Esophagus squamous epithelium (tissue), 4 donors: ENCODE measurements at regions not wholly inside any gene's neighbourhood (a gene's known extent, or its start where the extent isn't known, plus 50 kb on each side); places are given as distances from the start of the nearest gene placed in this dataset.

Source experiments
- CTCF ChIP-seq, 6 experiments: fragments of 450-650 bp in 4 of 6; fragments of 200-600 bp in 2 of 6; sonication (generic) in 2 of 6; IDR thresholded peaks; one replicate each; pipeline ENCODE4 v1.5.1; 2016 to 2019; ENCODE audit warnings: antibody characterized with exemption in 6 of 6, mild to moderate bottlenecking in 4 of 6, moderate library complexity in 4 of 6
- POLR2A ChIP-seq, 4 donors: fragments of 450-650 bp; IDR thresholded peaks; one replicate each; pipeline ENCODE4 v1.6.1; 2017; ENCODE audit warnings: antibody characterized with exemption in 4 of 4, mild to moderate bottlenecking in 4 of 4, moderate library complexity in 3 of 4

- TF ChIP-seq POLR2A (IDR thresholded peaks at IDR 0.05) = no peak
- TF ChIP-seq CTCF (IDR thresholded peaks at IDR 0.05) = no peak
These were observed 134.2 kb downstream of the TLR5 start for GRCh38 chr1:223008808-223009207.
